Activated naive CD8-positive, alpha-beta T cell treated with anti-CD3 and anti-CD28 coated beads, Interleukin-2, amount 50 U/mL, for 24 hours (primary cell): ENCODE measurements at regions not wholly inside any gene's neighbourhood (a gene's known extent, or its start where the extent isn't known, plus 50 kb on each side); places are given as distances from the start of the nearest gene placed in this dataset.

Source experiments
- ATAC-seq: fragments of 150-1000 bp; cut with Tn5 transposase; one replicate; pipeline ENCODE4 v1.10.0; 2021
- DNase-seq: peaks from one replicate; pipeline ENCODE4 v3.0.0; 2021
- H3K27ac Mint-ChIP-seq: one replicate; pipeline ENCODE4 v1.8.0; 2021; ENCODE audit warnings: mild to moderate bottlenecking, mixed read lengths
- H3K27me3 Mint-ChIP-seq: one replicate; pipeline ENCODE4 v1.8.0; 2021; ENCODE audit warnings: mixed read lengths
- H3K36me3 Mint-ChIP-seq: one replicate; pipeline ENCODE4 v1.8.0; 2021; ENCODE audit warnings: low read depth, mixed read lengths
- H3K4me1 Mint-ChIP-seq: one replicate; pipeline ENCODE4 v1.8.0; 2021; ENCODE audit warnings: mixed read lengths
- H3K4me3 Mint-ChIP-seq: one replicate; pipeline ENCODE4 v1.8.0; 2021; ENCODE audit warnings: mild to moderate bottlenecking, moderate library complexity, mixed read lengths
- H3K9me3 Mint-ChIP-seq: one replicate; pipeline ENCODE4 v1.8.0; 2021; ENCODE audit warnings: mixed read lengths

- H3K27me3 Mint-ChIP-seq, result peaks cover 8% of the 10 kb centered on the region
- H3K4me1 Mint-ChIP-seq, result no peaks in the 10 kb centered on the region
- no peak for ATAC-seq
- H3K27ac Mint-ChIP-seq, result no peak overlapping the region
- no peaks in the 10 kb centered on the region for H3K36me3 Mint-ChIP-seq
- H3K4me3 Mint-ChIP-seq, result no peak overlapping the region
- H3K9me3 Mint-ChIP-seq, result peaks cover 5% of the 10 kb centered on the region
- DNase-seq, result no peak
Observed at GRCh38 chr1:59163268-59164092, 133.4 kb upstream of the FGGY start.

GRCh38 chr1:59164371-59164770 is 132.5 kb upstream of the FGGY start:
- H3K27me3 Mint-ChIP-seq, result peaks cover 8% of the 10 kb centered on the region
- H3K4me1 Mint-ChIP-seq, result no peaks in the 10 kb centered on the region
- H3K9me3 Mint-ChIP-seq, result no peaks in the 10 kb centered on the region
- DNase-seq, result no peak
- H3K36me3 Mint-ChIP-seq, result no peaks in the 10 kb centered on the region
- H3K27ac Mint-ChIP-seq, result no peak overlapping the region
- no peak overlapping the region for H3K4me3 Mint-ChIP-seq
- ATAC-seq, result no peak

GRCh38 chr1:59165353-59165752 is 131.5 kb upstream of the FGGY start:
- ATAC-seq, result no peak
- no peak overlapping the region for H3K27ac Mint-ChIP-seq
- no peaks in the 10 kb centered on the region for H3K9me3 Mint-ChIP-seq
- peaks cover 8% of the 10 kb centered on the region for H3K27me3 Mint-ChIP-seq
- H3K4me3 Mint-ChIP-seq, result no peak overlapping the region
- H3K36me3 Mint-ChIP-seq, result no peaks in the 10 kb centered on the region
- no peaks in the 10 kb centered on the region for H3K4me1 Mint-ChIP-seq
- no peak for DNase-seq

- Mint-ChIP-seq H3K36me3 (no peaks in the 10 kb centered on the region), H3K27me3 (peaks cover 2% of the 10 kb centered on the region), H3K9me3 (no peaks in the 10 kb centered on the region), H3K4me3 (no peak overlapping the region), H3K27ac (no peak overlapping the region), H3K4me1 (peaks cover 6% of the 10 kb centered on the region)
- no peak for DNase-seq
- ATAC-seq, result no peak
Observed at GRCh38 chr1:59169703-59170102, 127.2 kb upstream of the FGGY start.

GRCh38 chr1:59170659-59171058 is 126.2 kb upstream of the FGGY start:
- H3K4me1 Mint-ChIP-seq, result peaks cover 6% of the 10 kb centered on the region
- no peak for ATAC-seq

GRCh38 chr1:59171788-59172187 is 125.1 kb upstream of the FGGY start:
- no peak for ATAC-seq
- DNase-seq, result no peak
- Mint-ChIP-seq H3K4me1 (peaks cover 6% of the 10 kb centered on the region), H3K27ac (no peak overlapping the region), H3K4me3 (no peak overlapping the region), H3K36me3 (no peaks in the 10 kb centered on the region), H3K9me3 (no peaks in the 10 kb centered on the region), H3K27me3 (no peaks in the 10 kb centered on the region)

More at GRCh38 chr1:59170659-59171058, 126.2 kb upstream of the FGGY start:
- no peak overlapping the region for H3K4me3 Mint-ChIP-seq
- H3K27me3 Mint-ChIP-seq, result peaks cover 2% of the 10 kb centered on the region
- H3K9me3 Mint-ChIP-seq, result no peaks in the 10 kb centered on the region
- no peak for DNase-seq
- H3K27ac Mint-ChIP-seq, result no peak overlapping the region
- H3K36me3 Mint-ChIP-seq, result no peaks in the 10 kb centered on the region

GRCh38 chr1:59172693-59173092 is 124.2 kb upstream of the FGGY start:
- H3K27me3 Mint-ChIP-seq, result no peaks in the 10 kb centered on the region
- ATAC-seq (no peak), DNase-seq (no peak)
- H3K9me3 Mint-ChIP-seq, result no peaks in the 10 kb centered on the region
- no peak overlapping the region for H3K27ac Mint-ChIP-seq
- no peaks in the 10 kb centered on the region for H3K36me3 Mint-ChIP-seq
- no peak overlapping the region for H3K4me3 Mint-ChIP-seq
- peaks cover 6% of the 10 kb centered on the region for H3K4me1 Mint-ChIP-seq

GRCh38 chr1:59173721-59174120 is 123.2 kb upstream of the FGGY start:
- ATAC-seq (no peak), DNase-seq (no peak)
- no peaks in the 10 kb centered on the region for H3K27me3 Mint-ChIP-seq
- H3K4me1 Mint-ChIP-seq, result peaks cover 6% of the 10 kb centered on the region
- no peak overlapping the region for H3K4me3 Mint-ChIP-seq
- no peaks in the 10 kb centered on the region for H3K36me3 Mint-ChIP-seq
- no peaks in the 10 kb centered on the region for H3K9me3 Mint-ChIP-seq
- H3K27ac Mint-ChIP-seq, result no peak overlapping the region

GRCh38 chr1:59176471-59176870 is 120.4 kb upstream of the FGGY start:
- no peaks in the 10 kb centered on the region for H3K27me3 Mint-ChIP-seq
- H3K4me3 Mint-ChIP-seq, result no peak overlapping the region
- H3K9me3 Mint-ChIP-seq, result no peaks in the 10 kb centered on the region
- no peak overlapping the region for H3K27ac Mint-ChIP-seq
- ATAC-seq (no peak), DNase-seq (no peak)
- H3K4me1 Mint-ChIP-seq, result peaks cover 6% of the 10 kb centered on the region
- no peaks in the 10 kb centered on the region for H3K36me3 Mint-ChIP-seq

- DNase-seq (no peak), ATAC-seq (no peak)
- peaks cover under 1% of the 10 kb centered on the region for H3K4me1 Mint-ChIP-seq
- H3K27ac Mint-ChIP-seq, result no peak overlapping the region
- H3K27me3 Mint-ChIP-seq, result no peaks in the 10 kb centered on the region
- H3K9me3 Mint-ChIP-seq, result no peaks in the 10 kb centered on the region
- H3K36me3 Mint-ChIP-seq, result no peaks in the 10 kb centered on the region
- no peak overlapping the region for H3K4me3 Mint-ChIP-seq
Observed at GRCh38 chr1:59177756-59178155, 119.1 kb upstream of the FGGY start.

- Mint-ChIP-seq H3K4me3 (no peak overlapping the region), H3K36me3 (no peaks in the 10 kb centered on the region), H3K27ac (no peak overlapping the region), H3K27me3 (no peaks in the 10 kb centered on the region), H3K9me3 (no peaks in the 10 kb centered on the region), H3K4me1 (no peaks in the 10 kb centered on the region)
- ATAC-seq (no peak), DNase-seq (no peak)
Observed at GRCh38 chr1:59178339-59179187, 118.3 kb upstream of the FGGY start.

- DNase-seq, result no peak
- no peak for ATAC-seq
- Mint-ChIP-seq H3K27me3 (no peaks in the 10 kb centered on the region), H3K4me3 (no peak overlapping the region), H3K36me3 (no peaks in the 10 kb centered on the region), H3K9me3 (no peaks in the 10 kb centered on the region), H3K27ac (no peak overlapping the region), H3K4me1 (no peaks in the 10 kb centered on the region)
Observed at GRCh38 chr1:59179673-59180072, 117.2 kb upstream of the FGGY start.

- Mint-ChIP-seq H3K4me3 (no peak overlapping the region), H3K27ac (no peak overlapping the region), H3K4me1 (no peaks in the 10 kb centered on the region), H3K9me3 (no peaks in the 10 kb centered on the region), H3K36me3 (no peaks in the 10 kb centered on the region), H3K27me3 (no peaks in the 10 kb centered on the region)
- no peak for ATAC-seq
- DNase-seq, result no peak
Observed at GRCh38 chr1:59180735-59181134, 116.2 kb upstream of the FGGY start.

GRCh38 chr1:59183749-59184317 is 113.1 kb upstream of the FGGY start:
- Mint-ChIP-seq H3K36me3 (no peaks in the 10 kb centered on the region), H3K27me3 (no peaks in the 10 kb centered on the region), H3K27ac (no peak overlapping the region), H3K4me3 (no peak overlapping the region), H3K9me3 (no peaks in the 10 kb centered on the region), H3K4me1 (no peaks in the 10 kb centered on the region)
- DNase-seq (no peak), ATAC-seq (no peak)
